ENCODE measurements at regions not wholly inside any gene's neighbourhood (a gene's known extent, or its start where the extent isn't known, plus 50 kb on each side); places are given as distances from the start of the nearest gene placed in this dataset.

DNA sequence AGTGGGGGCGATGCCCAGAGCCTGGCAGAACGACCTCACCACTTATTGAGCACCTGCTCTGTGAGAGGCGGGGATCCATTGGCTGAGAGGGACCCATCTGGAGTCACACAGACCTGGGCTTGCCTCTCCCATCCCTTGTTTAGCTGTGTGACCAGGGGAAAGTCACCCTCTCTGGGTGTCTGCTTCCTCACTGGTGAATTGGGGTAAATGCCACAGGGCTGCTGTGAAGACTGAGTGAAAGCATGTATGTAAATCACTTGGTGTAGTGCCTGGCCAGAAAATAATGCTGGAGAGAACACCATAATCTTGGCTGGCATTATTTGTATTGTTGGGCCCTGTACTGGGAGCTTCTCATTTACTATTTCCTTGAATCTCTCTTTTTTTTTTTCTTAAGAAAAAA is 83.4 kb upstream of the PRL start:
- no peak for DNase-seq
- 94 to 96% methylated on average over 3 of the region's 3 CpGs for WGBS, 2 donors
- Histone ChIP-seq H3K4me3 (ENCODE audit: low read length in 2 of 2) (no peak overlapping the region), H3K27me3 (ENCODE audit: control insufficient read depth in 1 of 2, insufficient read depth in 2 of 2, low read length in 1 of 2) (no peaks in the 10 kb centered on the region), H3K9me3 (ENCODE audit: control insufficient read depth, low read length) (no peaks in the 10 kb centered on the region), H3K27ac (ENCODE audit: low read depth in 1 of 2, low read length in 2 of 2) (no peak overlapping the region), H3K36me3 (ENCODE audit: control insufficient read depth in 1 of 2, insufficient read depth in 2 of 2, low read length in 1 of 2) (no peaks in the 10 kb centered on the region), H3K4me1 (ENCODE audit: control insufficient read depth in 1 of 2, insufficient read depth in 2 of 2, low read length in 2 of 2) (no peaks in the 10 kb centered on the region)
- ATAC-seq (ENCODE audit: low FRiP score) = no peak
- intact Hi-C loops (cut with DNase I) = no loop called here

- WGBS, 2 donors = 80 to 87% methylated on average over 9 of the region's 9 CpGs
- no peak overlapping the region for H3K4me3 ChIP-seq (ENCODE audit: low read length in 2 of 2)
- no peaks in the 10 kb centered on the region for H3K4me1 ChIP-seq (ENCODE audit: control insufficient read depth in 1 of 2, insufficient read depth in 2 of 2, low read length in 2 of 2)
- no peak for ATAC-seq (ENCODE audit: low FRiP score)
- no peaks in the 10 kb centered on the region for H3K27me3 ChIP-seq (ENCODE audit: control insufficient read depth in 1 of 2, insufficient read depth in 2 of 2, low read length in 1 of 2)
- intact Hi-C loops (cut with DNase I) = no loop called here
- no peak overlapping the region for H3K27ac ChIP-seq (ENCODE audit: low read depth in 1 of 2, low read length in 2 of 2)
- DNase-seq = no peak
- H3K36me3 ChIP-seq (ENCODE audit: control insufficient read depth in 1 of 2, insufficient read depth in 2 of 2, low read length in 1 of 2) = no peaks in the 10 kb centered on the region
- no peaks in the 10 kb centered on the region for H3K9me3 ChIP-seq (ENCODE audit: control insufficient read depth, low read length)
Measured at GRCh38 chr6:22381845-22382544, 85.2 kb upstream of the PRL start.

DNA sequence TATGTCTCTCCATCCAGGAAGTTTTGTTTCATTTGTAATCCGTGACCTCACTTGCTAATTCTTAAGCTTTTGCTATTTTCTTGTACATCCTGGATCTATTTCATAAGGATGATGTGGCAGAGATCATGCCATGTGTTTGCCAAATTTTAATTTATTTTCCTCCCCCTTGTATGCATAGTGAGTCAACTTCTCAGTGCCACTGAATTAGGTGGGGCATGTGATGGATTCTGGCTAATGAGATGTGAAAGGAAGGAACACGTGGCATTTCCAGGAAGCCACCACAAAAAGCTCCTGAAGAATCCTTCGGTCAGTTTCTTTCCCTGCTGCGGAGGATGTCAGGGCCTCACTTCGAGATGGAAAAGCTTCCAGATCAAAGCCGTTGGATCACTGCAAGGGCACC is 86.2 kb upstream of the PRL start:
- DNase-seq (no peak), ATAC-seq (ENCODE audit: low FRiP score) (no peak)
- no peaks in the 10 kb centered on the region for H3K36me3 ChIP-seq (ENCODE audit: control insufficient read depth in 1 of 2, insufficient read depth in 2 of 2, low read length in 1 of 2)
- H3K27ac ChIP-seq (ENCODE audit: low read depth in 1 of 2, low read length in 2 of 2) = no peak overlapping the region
- H3K9me3 ChIP-seq (ENCODE audit: control insufficient read depth, low read length) = no peaks in the 10 kb centered on the region
- no peaks in the 10 kb centered on the region for H3K4me1 ChIP-seq (ENCODE audit: control insufficient read depth in 1 of 2, insufficient read depth in 2 of 2, low read length in 2 of 2)
- H3K4me3 ChIP-seq (ENCODE audit: low read length in 2 of 2) = no peak overlapping the region
- WGBS, 2 donors = 95% methylated on average over 6 of the region's 6 CpGs
- H3K27me3 ChIP-seq (ENCODE audit: control insufficient read depth in 1 of 2, insufficient read depth in 2 of 2, low read length in 1 of 2) = no peaks in the 10 kb centered on the region
- intact Hi-C loops (cut with DNase I) = no loop called here

- no peaks in the 10 kb centered on the region for H3K4me1 ChIP-seq (ENCODE audit: control insufficient read depth in 1 of 2, insufficient read depth in 2 of 2, low read length in 2 of 2)
- no peak overlapping the region for H3K27ac ChIP-seq (ENCODE audit: low read depth in 1 of 2, low read length in 2 of 2)
- no peaks in the 10 kb centered on the region for H3K27me3 ChIP-seq (ENCODE audit: control insufficient read depth in 1 of 2, insufficient read depth in 2 of 2, low read length in 1 of 2)
- ATAC-seq (ENCODE audit: low FRiP score) = no peak
- WGBS, 2 donors = 96 to 97% methylated on average over 8 of the region's 8 CpGs
- no peaks in the 10 kb centered on the region for H3K9me3 ChIP-seq (ENCODE audit: control insufficient read depth, low read length)
- no peak for DNase-seq
- intact Hi-C loops (cut with DNase I) = no loop called here
- no peaks in the 10 kb centered on the region for H3K36me3 ChIP-seq (ENCODE audit: control insufficient read depth in 1 of 2, insufficient read depth in 2 of 2, low read length in 1 of 2)
- H3K4me3 ChIP-seq (ENCODE audit: low read length in 2 of 2) = no peak overlapping the region
Measured at GRCh38 chr6:22392711-22393110, 95.9 kb upstream of the PRL start.

DNA sequence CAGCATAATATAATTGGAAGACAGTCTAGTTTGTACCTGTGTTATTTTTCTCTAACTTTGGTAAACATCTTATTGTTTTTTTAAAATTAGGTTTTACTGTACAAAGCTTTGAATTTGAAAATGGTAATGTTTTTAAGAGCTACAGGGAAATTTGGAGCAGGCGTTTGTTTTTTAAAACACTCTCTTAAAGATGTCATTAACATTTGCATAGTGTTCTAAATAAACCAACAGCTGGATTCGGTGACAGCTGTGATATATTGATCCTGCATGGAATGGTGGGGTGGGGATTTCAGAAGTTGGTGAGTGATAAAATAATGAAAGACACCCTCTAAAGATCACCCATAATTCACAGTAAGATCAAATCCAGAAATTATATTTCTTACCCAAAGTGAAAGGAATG is 97.9 kb upstream of the PRL start:
- Histone ChIP-seq H3K9me3 (ENCODE audit: control insufficient read depth, low read length) (peaks cover under 1% of the 10 kb centered on the region), H3K27me3 (ENCODE audit: control insufficient read depth in 1 of 2, insufficient read depth in 2 of 2, low read length in 1 of 2) (no peaks in the 10 kb centered on the region), H3K4me1 (ENCODE audit: control insufficient read depth in 1 of 2, insufficient read depth in 2 of 2, low read length in 2 of 2) (no peaks in the 10 kb centered on the region), H3K27ac (ENCODE audit: low read depth in 1 of 2, low read length in 2 of 2) (no peak overlapping the region), H3K36me3 (ENCODE audit: control insufficient read depth in 1 of 2, insufficient read depth in 2 of 2, low read length in 1 of 2) (no peaks in the 10 kb centered on the region), H3K4me3 (ENCODE audit: low read length in 2 of 2) (no peak overlapping the region)
- intact Hi-C loops (cut with DNase I) = no loop called here
- WGBS, 2 donors = 74 to 86% methylated on average over 2 of the region's 2 CpGs
- DNase-seq = no peak
- ATAC-seq (ENCODE audit: low FRiP score) = no peak

DNA sequence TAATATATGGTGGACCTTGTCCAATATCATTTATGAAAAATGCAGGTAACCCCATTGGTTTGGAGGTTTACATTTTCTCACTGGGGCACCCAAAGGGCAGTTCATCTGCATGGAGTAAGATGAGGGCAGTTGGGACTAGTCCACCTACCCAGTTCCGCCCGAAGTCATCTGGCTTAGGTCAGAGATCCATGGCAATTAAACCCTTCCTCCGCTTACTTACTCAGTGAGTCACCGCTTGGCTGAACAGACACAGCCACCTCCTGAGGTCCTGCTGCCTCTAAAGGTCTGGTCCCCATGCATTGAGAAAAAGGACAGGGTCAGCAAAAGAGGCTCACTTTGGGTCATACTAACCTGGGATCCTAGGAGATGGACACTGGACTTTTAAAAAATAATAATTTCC is 102.9 kb upstream of the PRL start:
- 94 to 96% methylated on average over 4 of the region's 4 CpGs for WGBS, 2 donors
- Histone ChIP-seq H3K36me3 (ENCODE audit: control insufficient read depth in 1 of 2, insufficient read depth in 2 of 2, low read length in 1 of 2) (no peaks in the 10 kb centered on the region), H3K27ac (ENCODE audit: low read depth in 1 of 2, low read length in 2 of 2) (no peak overlapping the region), H3K9me3 (ENCODE audit: control insufficient read depth, low read length) (peaks cover 1% of the 10 kb centered on the region), H3K4me1 (ENCODE audit: control insufficient read depth in 1 of 2, insufficient read depth in 2 of 2, low read length in 2 of 2) (no peaks in the 10 kb centered on the region), H3K27me3 (ENCODE audit: control insufficient read depth in 1 of 2, insufficient read depth in 2 of 2, low read length in 1 of 2) (no peaks in the 10 kb centered on the region), H3K4me3 (ENCODE audit: low read length in 2 of 2) (no peak overlapping the region)
- intact Hi-C loops (cut with DNase I) = no loop called here
- ATAC-seq (ENCODE audit: low FRiP score) (no peak), DNase-seq (no peak)

DNA sequence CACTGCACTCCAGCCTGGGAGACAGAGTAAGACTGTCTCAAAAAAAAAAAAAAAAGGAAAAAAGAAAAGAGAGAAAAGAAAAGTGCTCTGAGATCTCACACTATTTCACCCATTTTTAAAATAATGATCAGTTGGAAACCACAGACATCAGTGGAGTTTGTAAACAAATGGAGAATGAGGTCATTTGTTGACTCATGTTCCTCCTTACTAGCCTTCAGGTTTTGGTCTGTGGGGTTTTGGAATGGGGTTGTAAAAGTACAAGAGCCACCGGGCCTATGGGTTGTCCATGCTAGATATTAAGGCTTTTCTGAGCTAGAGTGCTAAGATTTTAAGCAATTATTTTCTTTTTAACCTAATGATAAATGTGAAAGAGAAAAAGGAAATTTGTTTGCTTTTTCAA is 104.4 kb upstream of the PRL start:
- intact Hi-C loops (cut with DNase I) = no loop called here
- Histone ChIP-seq H3K4me3 (ENCODE audit: low read length in 2 of 2) (no peak overlapping the region), H3K27me3 (ENCODE audit: control insufficient read depth in 1 of 2, insufficient read depth in 2 of 2, low read length in 1 of 2) (no peaks in the 10 kb centered on the region), H3K9me3 (ENCODE audit: control insufficient read depth, low read length) (peaks cover 1% of the 10 kb centered on the region), H3K27ac (ENCODE audit: low read depth in 1 of 2, low read length in 2 of 2) (no peak overlapping the region), H3K4me1 (ENCODE audit: control insufficient read depth in 1 of 2, insufficient read depth in 2 of 2, low read length in 2 of 2) (no peaks in the 10 kb centered on the region), H3K36me3 (ENCODE audit: control insufficient read depth in 1 of 2, insufficient read depth in 2 of 2, low read length in 1 of 2) (no peaks in the 10 kb centered on the region)
- no peak for ATAC-seq (ENCODE audit: low FRiP score)
- no peak for DNase-seq
- WGBS, 2 donors = 98 to 100% methylated on average over 1 of the region's 1 CpG

DNA sequence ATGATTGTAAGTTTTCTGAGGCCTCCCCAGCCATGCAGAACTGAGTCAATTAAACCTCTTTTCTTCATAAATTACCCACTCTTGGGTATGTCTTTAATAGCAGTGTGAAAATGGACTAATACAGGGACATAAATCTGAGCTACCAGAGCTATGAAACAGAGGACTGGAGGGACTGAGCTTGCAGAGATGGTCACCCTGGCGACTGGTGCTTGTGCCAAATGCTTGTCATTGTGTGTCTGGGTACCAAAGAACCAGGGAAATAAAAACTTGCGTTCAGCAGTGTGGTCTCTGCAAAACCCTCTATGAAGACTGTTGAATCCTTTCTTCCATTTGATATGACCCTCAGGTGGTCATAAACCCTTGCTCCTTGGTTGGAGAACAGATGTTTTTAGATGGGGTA is 105.1 kb upstream of the PRL start:
- ATAC-seq (ENCODE audit: low FRiP score) (no peak), DNase-seq (peak in 1 of 2 donors; percentile 37)
- Histone ChIP-seq H3K4me3 (ENCODE audit: low read length in 2 of 2) (no peak overlapping the region), H3K27me3 (ENCODE audit: control insufficient read depth in 1 of 2, insufficient read depth in 2 of 2, low read length in 1 of 2) (no peaks in the 10 kb centered on the region), H3K27ac (ENCODE audit: low read depth in 1 of 2, low read length in 2 of 2) (no peak overlapping the region), H3K9me3 (ENCODE audit: control insufficient read depth, low read length) (peaks cover 1% of the 10 kb centered on the region), H3K36me3 (ENCODE audit: control insufficient read depth in 1 of 2, insufficient read depth in 2 of 2, low read length in 1 of 2) (no peaks in the 10 kb centered on the region), H3K4me1 (ENCODE audit: control insufficient read depth in 1 of 2, insufficient read depth in 2 of 2, low read length in 2 of 2) (no peaks in the 10 kb centered on the region)
- WGBS, 2 donors = 71 to 73% methylated on average over 2 of the region's 2 CpGs
- intact Hi-C loops (cut with DNase I) = no loop called here

DNA sequence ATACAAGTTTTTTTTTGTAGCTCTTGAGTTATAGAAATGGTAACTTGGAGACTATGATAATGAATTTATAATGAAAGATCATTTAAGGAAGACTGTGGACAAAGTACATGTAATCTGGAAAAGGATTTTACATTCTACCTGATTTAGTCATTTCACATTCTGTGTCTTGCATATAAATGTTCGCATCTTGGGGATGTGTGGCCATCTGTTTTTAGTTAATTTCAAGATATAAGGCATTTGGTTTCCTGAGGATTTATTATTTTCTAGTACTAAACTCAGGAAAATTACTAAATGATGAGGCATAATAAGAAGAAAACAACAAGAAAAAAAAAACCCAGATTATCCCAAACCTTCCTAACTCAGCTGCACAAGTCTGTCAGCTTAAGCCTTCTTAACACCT is 112.7 kb upstream of the PRL start:
- intact Hi-C loops (cut with DNase I) = no loop called here
- 98 to 100% methylated on average over 1 of the region's 1 CpG for WGBS, 2 donors

More for the DNA sequence above, 112.7 kb upstream of the PRL start:
- DNase-seq = no peak
- H3K27me3 ChIP-seq (ENCODE audit: control insufficient read depth in 1 of 2, insufficient read depth in 2 of 2, low read length in 1 of 2) = no peaks in the 10 kb centered on the region
- H3K36me3 ChIP-seq (ENCODE audit: control insufficient read depth in 1 of 2, insufficient read depth in 2 of 2, low read length in 1 of 2) = no peaks in the 10 kb centered on the region
- H3K4me1 ChIP-seq (ENCODE audit: control insufficient read depth in 1 of 2, insufficient read depth in 2 of 2, low read length in 2 of 2) = peaks cover 0 to 2% of the 10 kb centered on the region in 2 donors
- H3K27ac ChIP-seq (ENCODE audit: low read depth in 1 of 2, low read length in 2 of 2) = no peak overlapping the region
- H3K4me3 ChIP-seq (ENCODE audit: low read length in 2 of 2) = no peak overlapping the region
- no peaks in the 10 kb centered on the region for H3K9me3 ChIP-seq (ENCODE audit: control insufficient read depth, low read length)
- ATAC-seq (ENCODE audit: low FRiP score) = no peak
